Endothelial cell (in vitro differentiated cells): ENCODE measurements at regions not wholly inside any gene's neighbourhood (a gene's known extent, or its start where the extent isn't known, plus 50 kb on each side); places are given as distances from the start of the nearest gene placed in this dataset.
"Not testable (repeated sequence)": the region's sequence is repeated elsewhere in the genome, so short reads cannot be mapped to it uniquely, and the experiment has no call there.

Experiments
- DNase-seq: peaks from one replicate; pipeline ENCODE4 v3.0.0; 2021; ENCODE audit warnings: low spot score
- H3K27ac Mint-ChIP-seq: one replicate; pipeline ENCODE4 v1.8.0; 2021; ENCODE audit warnings: mixed read lengths, inconsistent platforms; ENCODE audit not compliant: unreplicated experiment
- H3K27me3 Mint-ChIP-seq: one replicate; pipeline ENCODE4 v1.8.0; 2021; ENCODE audit warnings: mild to moderate bottlenecking, moderate library complexity, mixed read lengths, inconsistent platforms; ENCODE audit not compliant: unreplicated experiment
- H3K36me3 Mint-ChIP-seq: one replicate; pipeline ENCODE4 v1.8.0; 2021; ENCODE audit warnings: mild to moderate bottlenecking, low read depth, mixed read lengths, inconsistent platforms; ENCODE audit not compliant: unreplicated experiment
- H3K4me1 Mint-ChIP-seq: one replicate; pipeline ENCODE4 v1.8.0; 2021; ENCODE audit warnings: mild to moderate bottlenecking, mixed read lengths, inconsistent platforms; ENCODE audit not compliant: unreplicated experiment
- H3K4me3 Mint-ChIP-seq: one replicate; pipeline ENCODE4 v1.8.0; 2021; ENCODE audit warnings: mild to moderate bottlenecking, mixed read lengths, inconsistent platforms; ENCODE audit not compliant: unreplicated experiment
- H3K9me3 Mint-ChIP-seq: one replicate; pipeline ENCODE4 v1.8.0; 2021; ENCODE audit warnings: mixed read lengths, inconsistent platforms; ENCODE audit not compliant: unreplicated experiment
- TF ChIP-seq, protein P1 (sequence below): fragments of 200-600 bp; sonication (generic); IDR thresholded peaks from one replicate; pipeline ENCODE4 v1.5.0; 2021; ENCODE audit warnings: antibody characterized with exemption; ENCODE audit not compliant: unreplicated experiment

DNA sequence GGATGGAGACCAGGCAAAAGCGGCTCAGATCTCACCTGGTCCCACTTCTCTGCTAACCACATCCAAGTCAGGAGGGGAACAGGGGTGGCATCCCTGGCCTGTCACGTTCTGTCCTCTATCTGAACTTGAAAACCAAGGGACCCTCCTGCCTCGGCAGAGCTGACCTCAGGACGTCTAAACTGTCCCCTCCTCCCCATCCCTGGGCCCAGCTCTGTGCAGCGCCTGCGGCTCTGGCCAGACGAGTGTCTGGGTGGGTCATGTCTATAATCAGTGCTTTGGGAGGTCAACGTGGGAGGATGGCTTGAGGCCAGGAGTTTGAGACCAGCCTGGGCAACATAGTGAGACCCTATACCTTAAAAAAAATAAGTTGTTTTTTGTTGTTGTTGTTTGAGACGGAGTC, 70.0 kb upstream of the ZNF479 start:
- no peaks in the 10 kb centered on the region for H3K4me1 Mint-ChIP-seq
- DNase-seq = no peak
- peaks cover 12% of the 10 kb centered on the region for H3K36me3 Mint-ChIP-seq
- H3K27ac Mint-ChIP-seq = no peak overlapping the region
- H3K27me3 Mint-ChIP-seq = peaks cover 12% of the 10 kb centered on the region
- H3K9me3 Mint-ChIP-seq = peaks cover 14% of the 10 kb centered on the region
- TF ChIP-seq, protein P1, sequence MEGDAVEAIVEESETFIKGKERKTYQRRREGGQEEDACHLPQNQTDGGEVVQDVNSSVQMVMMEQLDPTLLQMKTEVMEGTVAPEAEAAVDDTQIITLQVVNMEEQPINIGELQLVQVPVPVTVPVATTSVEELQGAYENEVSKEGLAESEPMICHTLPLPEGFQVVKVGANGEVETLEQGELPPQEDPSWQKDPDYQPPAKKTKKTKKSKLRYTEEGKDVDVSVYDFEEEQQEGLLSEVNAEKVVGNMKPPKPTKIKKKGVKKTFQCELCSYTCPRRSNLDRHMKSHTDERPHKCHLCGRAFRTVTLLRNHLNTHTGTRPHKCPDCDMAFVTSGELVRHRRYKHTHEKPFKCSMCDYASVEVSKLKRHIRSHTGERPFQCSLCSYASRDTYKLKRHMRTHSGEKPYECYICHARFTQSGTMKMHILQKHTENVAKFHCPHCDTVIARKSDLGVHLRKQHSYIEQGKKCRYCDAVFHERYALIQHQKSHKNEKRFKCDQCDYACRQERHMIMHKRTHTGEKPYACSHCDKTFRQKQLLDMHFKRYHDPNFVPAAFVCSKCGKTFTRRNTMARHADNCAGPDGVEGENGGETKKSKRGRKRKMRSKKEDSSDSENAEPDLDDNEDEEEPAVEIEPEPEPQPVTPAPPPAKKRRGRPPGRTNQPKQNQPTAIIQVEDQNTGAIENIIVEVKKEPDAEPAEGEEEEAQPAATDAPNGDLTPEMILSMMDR = no peak
- H3K4me3 Mint-ChIP-seq = no peak overlapping the region

DNA sequence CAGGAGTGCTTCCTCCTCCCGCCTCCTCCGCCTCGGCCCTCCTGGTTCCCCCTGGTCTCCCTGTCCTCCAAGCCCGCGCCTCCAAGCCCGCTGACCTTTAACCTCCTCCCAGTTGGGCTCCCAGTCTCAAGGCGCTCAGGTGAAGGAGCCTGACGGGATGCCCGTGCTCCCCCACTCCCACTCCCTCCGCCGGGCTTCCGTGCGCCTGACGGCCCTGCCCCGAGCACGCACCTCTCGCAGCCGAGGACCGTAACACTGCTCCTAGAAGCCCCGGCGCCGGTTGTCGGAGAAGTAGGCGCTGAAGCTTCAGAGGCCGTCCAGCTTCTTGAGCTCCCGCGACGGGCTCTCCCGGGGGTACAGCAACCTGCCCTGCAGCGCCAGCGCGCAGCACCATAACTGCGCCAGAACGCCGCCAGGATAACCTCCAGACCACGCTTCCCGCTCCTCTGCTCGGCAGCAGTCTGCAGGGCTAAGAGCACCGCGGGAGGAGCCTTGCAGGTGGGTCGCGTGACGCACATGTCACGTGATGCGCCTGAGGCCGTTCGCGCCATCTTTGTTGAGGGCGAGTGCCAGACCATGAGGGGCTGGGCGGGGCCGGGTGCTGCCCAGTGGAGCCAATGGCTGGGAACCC, 71.0 kb upstream of the ZNF479 start:
- Mint-ChIP-seq H3K27me3 (peaks cover 15% of the 10 kb centered on the region), H3K27ac (no peak overlapping the region), H3K9me3 (peaks cover 22% of the 10 kb centered on the region), H3K36me3 (peaks cover 18% of the 10 kb centered on the region), H3K4me1 (no peaks in the 10 kb centered on the region), H3K4me3 (no peak overlapping the region)
- no peak for DNase-seq
- TF ChIP-seq, protein P1 = no peak

DNA sequence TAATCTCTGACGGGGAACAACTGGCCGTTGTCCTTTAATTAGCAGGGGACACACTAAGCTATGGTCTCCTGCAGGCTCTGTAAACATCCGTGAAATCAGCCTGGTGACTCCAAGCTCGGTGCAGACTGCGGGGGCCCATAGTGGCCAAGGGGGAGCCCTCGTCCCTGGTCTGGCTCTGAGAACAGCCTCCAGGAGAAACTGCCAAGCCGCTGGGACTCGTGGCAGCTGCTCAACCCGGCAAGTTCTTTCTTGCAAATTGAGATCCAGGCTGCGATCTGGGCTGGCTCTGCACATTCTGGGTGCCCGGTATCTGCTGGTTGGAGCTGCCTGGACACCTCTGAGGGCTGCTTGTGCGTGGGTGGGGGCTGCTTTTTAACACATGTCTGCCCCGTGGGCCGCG, 71.6 kb upstream of the ZNF479 start:
- H3K4me1 Mint-ChIP-seq, H3K4me3 Mint-ChIP-seq, DNase-seq: not testable (repeated sequence)
- H3K27me3 Mint-ChIP-seq = peaks cover 15% of the 10 kb centered on the region
- peaks cover 27% of the 10 kb centered on the region for H3K9me3 Mint-ChIP-seq
- peaks cover 23% of the 10 kb centered on the region for H3K36me3 Mint-ChIP-seq
- H3K27ac Mint-ChIP-seq = peak overlapping the region; percentile 61

DNA sequence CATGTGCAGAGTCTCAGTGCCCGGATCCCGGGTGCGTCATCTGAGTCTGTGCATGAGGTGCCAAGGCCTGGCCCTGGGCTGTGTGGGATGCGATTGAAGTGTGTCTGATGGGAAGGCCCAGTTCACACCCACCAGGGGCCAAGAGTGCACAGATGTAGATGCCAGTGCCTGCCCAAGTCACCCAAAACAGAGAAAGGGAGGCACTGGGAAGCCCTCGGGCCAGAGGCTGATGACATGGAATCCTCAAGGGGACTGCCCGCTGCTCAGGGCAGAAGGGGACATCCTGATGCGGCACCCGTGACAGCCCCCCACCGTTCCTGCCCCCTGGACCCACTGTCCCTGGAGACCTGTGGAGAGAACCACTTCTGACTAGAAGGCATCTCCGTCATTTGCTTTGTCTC, 72.2 kb upstream of the ZNF479 start:
- peaks cover 21% of the 10 kb centered on the region for H3K36me3 Mint-ChIP-seq
- peaks cover 15% of the 10 kb centered on the region for H3K27me3 Mint-ChIP-seq
- H3K4me3 Mint-ChIP-seq = no peak overlapping the region
- TF ChIP-seq, protein P1 = no peak
- no peaks in the 10 kb centered on the region for H3K4me1 Mint-ChIP-seq
- peak overlapping the region; percentile 61 for H3K27ac Mint-ChIP-seq
- no peak for DNase-seq
- peaks cover 31% of the 10 kb centered on the region for H3K9me3 Mint-ChIP-seq

DNA sequence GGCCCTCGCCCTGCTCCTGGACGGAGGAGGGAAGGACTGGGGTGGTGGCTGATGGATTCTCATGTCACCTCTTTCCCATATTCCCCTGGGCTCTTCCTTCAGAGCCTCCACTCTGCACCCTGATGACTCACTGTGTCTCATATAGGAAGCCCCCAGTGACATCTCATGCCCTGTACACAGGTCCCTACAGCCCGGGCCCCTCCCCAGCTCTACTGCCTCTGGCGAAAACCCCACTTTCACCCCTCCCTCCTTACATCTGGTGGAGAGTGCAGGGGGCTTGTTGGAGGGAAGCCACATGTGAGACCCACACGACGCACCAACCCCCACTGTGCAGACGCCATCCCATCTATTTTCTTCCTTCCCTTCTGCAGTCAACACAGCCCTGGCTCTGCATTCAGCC, 72.8 kb upstream of the ZNF479 start:
- no peak for DNase-seq
- H3K4me1 Mint-ChIP-seq = no peaks in the 10 kb centered on the region
- peaks cover 17% of the 10 kb centered on the region for H3K36me3 Mint-ChIP-seq
- TF ChIP-seq, protein P1 = no peak
- H3K27me3 Mint-ChIP-seq = peaks cover 15% of the 10 kb centered on the region
- peaks cover 35% of the 10 kb centered on the region for H3K9me3 Mint-ChIP-seq
- no peak overlapping the region for H3K27ac Mint-ChIP-seq
- no peak overlapping the region for H3K4me3 Mint-ChIP-seq
